ENCODE measurements at regions not wholly inside any gene's neighbourhood (a gene's known extent, or its start where the extent isn't known, plus 50 kb on each side); places are given as distances from the start of the nearest gene placed in this dataset.
A peak's percentile ranks its signal among the peaks of the same experiment; 100 is the strongest.

- DNase-seq (ENCODE audit: low read depth, low spot score) = no peak
These were observed 89.6 kb upstream of the PTPRR start for GRCh38 chr12:71010143-71010479.

DNA sequence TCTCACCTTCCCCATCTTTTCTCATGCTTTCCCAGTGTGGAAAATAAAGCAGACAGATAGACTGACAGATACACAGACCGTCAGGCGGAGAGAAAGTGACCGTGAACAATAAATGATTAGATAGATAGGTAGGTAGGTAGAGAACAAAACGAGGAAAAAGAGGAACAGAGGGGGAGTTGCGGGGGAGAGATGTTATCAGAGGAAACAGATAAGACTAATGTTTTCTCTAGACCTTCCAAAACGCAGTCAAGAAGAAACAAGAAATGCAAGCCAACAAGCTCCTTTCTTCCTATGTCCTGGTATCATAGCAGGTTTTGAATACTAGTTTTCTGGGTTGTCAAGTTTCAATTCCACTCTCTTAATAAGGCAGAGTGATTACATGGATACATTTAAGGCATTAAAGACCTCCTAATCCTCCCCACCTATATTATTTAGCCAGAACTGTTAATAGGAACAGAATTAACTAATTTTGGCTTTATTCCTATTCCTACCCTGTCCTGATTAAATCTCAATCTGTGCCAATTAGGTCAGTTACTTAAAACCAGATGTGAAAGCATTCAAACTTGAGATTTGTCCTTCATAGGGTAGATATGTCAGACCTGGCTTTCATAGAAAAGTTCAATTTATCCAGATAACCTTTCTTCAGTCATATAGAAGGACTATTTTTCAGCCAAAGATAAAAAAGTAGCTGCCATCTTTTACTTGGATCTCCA lies 89.0 kb upstream of the PTPRR start:
- no peak for DNase-seq (ENCODE audit: low read depth, low spot score)

GRCh38 chr12:71008616-71009015 lies 88.1 kb upstream of the PTPRR start:
- DNase-seq (ENCODE audit: low read depth, low spot score) = no peak

DNA sequence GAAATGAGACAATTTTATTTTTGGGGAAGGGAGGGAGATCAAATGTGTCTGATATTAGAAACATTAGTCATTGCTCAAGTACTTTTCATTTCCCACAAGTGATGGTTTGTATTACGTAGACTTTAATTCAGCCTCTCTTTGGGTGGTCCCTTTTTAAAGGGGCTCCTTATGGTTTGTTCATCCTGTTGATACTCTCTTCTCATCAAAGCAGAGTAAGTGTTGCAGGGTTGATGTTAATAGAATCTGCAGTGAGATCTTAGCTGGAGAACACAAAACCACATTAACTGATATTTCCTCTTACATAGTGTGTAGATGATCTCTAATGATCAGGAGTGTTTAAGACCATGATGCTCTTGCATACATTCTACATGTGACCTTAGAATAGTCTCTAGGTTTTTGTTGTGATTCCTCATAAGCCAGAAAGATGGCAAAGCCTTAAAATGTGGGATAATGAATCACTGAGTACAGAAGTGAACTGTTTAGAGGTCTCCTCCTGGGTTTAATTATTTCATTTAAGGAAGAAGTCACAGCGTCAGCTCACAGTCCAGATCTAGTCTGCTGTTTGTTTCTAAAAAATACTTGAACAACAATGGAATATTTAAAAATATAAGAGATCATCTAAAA lies 87.4 kb upstream of the PTPRR start:
- DNase-seq (ENCODE audit: low read depth, low spot score) = no peak

GRCh38 chr12:71007020-71007419 lies 86.5 kb upstream of the PTPRR start:
- DNase-seq (ENCODE audit: low read depth, low spot score) = no peak

GRCh38 chr12:71005166-71005565 lies 84.6 kb upstream of the PTPRR start:
- no peak for DNase-seq (ENCODE audit: low read depth, low spot score)

DNA sequence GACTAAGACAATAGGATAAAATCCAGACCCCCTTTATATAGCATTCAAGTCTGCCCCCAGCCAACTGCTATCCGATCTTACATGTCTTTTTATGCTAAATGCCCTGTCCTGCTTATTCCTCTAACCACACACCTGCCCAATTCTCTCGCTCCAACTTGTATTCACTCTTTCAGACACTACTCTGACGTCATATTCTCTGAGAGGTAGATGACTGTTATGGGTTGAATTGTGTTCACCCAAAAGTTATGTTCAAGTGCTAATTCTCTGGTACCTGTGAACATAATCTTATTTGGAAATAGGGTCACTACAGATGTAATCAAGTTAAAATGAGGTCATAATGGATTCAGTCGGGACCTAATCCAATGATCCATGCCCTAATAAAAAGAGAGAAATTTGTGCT lies 84.0 kb upstream of the PTPRR start:
- no peak for DNase-seq (ENCODE audit: low read depth, low spot score)

- no peak for DNase-seq (ENCODE audit: low read depth, low spot score)
These were observed 80.2 kb upstream of the PTPRR start for GRCh38 chr12:71000748-71001147.

GRCh38 chr12:71000255-71000654 lies 79.7 kb upstream of the PTPRR start:
- no peak for DNase-seq (ENCODE audit: low read depth, low spot score)

- no peak for DNase-seq (ENCODE audit: low read depth, low spot score)
These were observed 73.8 kb upstream of the PTPRR start for GRCh38 chr12:70994217-70994788.

DNA sequence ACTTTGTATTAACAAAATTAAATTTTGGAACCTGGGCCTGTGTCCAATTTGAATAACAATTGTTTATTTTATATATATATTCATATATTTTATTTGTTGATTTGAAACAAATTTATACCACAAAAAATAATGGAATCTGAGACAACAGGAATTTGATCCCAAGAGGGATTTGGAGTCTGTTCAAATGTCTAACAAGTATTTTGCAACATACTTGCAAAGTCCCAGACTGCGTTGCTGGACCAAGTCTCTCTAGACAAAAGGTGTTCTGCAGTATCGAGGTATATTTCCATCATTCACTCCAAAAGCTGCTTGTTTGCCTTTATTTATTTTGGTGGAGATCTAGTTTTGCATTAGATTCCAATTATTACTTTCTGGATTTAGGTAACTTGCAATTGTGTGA lies 68.7 kb upstream of the PTPRR start:
- DNase-seq (ENCODE audit: low read depth, low spot score) = no peak

DNA sequence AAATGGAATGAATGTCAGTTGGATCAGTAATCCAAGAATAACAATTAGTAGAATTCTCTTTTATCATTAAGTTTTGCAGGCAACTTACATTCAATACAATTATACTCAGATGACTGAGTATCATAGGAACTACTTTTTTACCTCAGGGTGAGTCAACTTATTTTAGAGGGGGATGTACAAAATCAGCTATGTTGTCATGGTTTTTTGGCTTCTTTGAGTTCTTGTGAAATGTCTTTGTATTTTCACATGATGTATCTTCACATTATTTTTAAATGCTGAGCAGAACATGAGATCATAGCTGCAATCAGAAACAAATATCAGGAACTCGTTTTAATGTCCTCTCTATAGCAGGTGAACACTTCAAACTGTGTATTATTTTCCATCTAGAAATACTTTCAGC lies 65.3 kb upstream of the PTPRR start:
- no peak for DNase-seq (ENCODE audit: low read depth, low spot score)

DNA sequence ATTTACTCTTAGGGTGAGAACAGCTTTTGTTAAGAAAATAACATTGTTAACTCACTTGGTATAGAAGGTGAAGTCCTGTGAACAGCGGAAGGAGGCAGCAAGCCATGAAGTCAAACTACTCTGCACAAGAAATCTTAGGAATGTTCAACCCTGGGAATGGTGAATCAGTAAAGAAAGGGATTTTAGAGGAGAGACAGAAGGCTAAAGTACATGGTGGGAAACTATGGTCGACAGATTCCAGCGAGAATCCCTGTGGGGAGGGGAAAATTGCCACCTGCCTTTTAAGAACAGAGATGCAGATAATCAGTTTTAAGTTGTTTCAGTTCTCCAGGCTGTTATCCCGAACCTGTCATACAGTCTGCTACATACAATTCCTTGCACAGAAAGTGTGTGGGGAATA lies 63.2 kb upstream of the PTPRR start:
- peak; percentile 12 for DNase-seq (ENCODE audit: low read depth, low spot score)

DNA sequence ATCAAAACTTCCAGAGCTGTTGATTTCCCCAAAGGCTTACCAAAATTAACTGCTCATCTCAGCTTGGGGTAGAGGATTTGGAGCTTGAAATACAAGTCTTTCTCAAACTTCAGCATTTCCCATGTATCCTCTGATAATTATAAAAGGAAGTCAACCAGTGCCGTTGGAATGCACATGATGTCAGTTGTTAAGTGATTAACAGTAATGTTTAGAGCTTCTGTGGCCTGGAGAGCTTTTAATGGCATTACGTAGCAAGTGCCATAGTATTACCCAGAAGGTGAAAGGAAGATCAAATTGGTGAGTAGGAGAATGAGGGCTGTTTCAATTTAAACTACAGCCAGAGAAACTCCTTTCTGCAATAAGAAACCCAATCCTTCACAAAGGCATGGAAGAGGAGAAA lies 62.5 kb upstream of the PTPRR start:
- DNase-seq (ENCODE audit: low read depth, low spot score) = no peak

- DNase-seq (ENCODE audit: low read depth, low spot score) = no peak
These were observed 61.7 kb upstream of the PTPRR start for GRCh38 chr12:70982286-70982685.

GRCh38 chr12:70971001-70971794 lies 50.7 kb upstream of the PTPRR start:
- no peak for DNase-seq (ENCODE audit: low read depth, low spot score)
